NT2/D1 (cell line): ENCODE measurements at regions not wholly inside any gene's neighbourhood (a gene's known extent, or its start where the extent isn't known, plus 50 kb on each side); places are given as distances from the start of the nearest gene placed in this dataset.

ENCODE experiments used
- SUZ12 ChIP-seq: IDR thresholded peaks from 2 replicates; pipeline ENCODE4 v1.6.1; 2011; ENCODE audit not compliant: insufficient read length, insufficient read depth; ENCODE audit errors: extremely low read depth
- ZNF274 ChIP-seq: IDR thresholded peaks from 2 replicates; pipeline ENCODE4 v1.6.1; 2011; ENCODE audit warnings: mild to moderate bottlenecking, low read depth, low read length

GRCh38 chr10:123614888-123615287, 51.3 kb upstream of the GPR26 start:
- TF ChIP-seq SUZ12, result no peak
- no peak for TF ChIP-seq ZNF274
